DMS53 treated with DMSO at 0.1 percent for 48 hours (cell line): ENCODE measurements at regions not wholly inside any gene's neighbourhood (a gene's known extent, or its start where the extent isn't known, plus 50 kb on each side); places are given as distances from the start of the nearest gene placed in this dataset.

Source experiments
- DNase-seq: peaks from one replicate; lab custom pipeline; 2025; ENCODE audit not compliant: unreplicated experiment; lab: John Stamatoyannopoulos, UW

- DNase-seq: no peak
Measured at GRCh38 chr6:131382631-131383030, 190.4 kb upstream of the ARG1 start.

DNA sequence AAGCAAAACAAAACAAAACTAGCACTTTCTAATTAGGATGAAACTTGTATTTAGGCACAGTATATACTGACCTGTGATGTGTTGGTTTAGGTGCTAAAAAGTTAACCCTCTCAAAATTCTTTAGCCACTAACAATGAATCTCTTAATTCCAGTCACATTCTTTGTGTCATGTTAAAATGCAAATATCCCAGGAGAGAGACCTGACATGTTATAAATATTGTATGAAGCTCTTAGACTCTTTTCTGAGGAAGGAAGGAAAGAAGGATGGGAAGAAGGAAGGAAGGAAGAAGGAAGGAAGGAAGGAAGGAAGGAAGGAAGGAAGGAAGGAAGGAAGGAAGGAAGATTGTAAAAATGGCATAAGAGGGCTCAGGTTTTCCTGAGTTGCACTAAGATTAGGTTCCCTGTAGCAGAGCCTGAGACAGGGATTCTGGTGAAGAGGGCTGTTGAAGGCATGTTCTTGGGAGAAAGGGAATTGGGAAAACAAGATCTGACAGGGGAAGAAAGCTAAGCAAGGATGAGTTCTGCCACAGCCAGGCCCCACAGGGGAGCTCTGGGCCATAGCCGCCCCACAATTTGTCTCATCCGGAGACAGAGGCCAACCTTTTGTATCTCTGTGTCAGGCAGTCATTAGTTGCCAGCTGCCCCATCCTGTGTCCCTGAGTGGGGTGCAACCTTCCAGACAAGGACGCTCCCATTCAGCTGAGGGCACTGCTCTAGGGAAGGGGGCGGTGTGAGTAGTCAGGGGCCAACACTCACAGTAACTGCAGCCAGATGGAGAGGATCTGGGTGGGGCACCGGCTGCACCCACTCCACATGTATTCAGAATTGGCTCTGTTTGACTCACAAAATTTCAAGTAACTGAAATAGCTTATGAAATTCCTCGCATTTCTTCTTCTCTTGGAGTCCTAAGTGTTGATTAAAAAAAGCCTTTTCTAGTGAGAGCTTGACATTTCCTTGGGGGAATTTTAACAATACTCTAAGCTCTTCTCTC lies 189.3 kb upstream of the ARG1 start:
- no peak for DNase-seq

GRCh38 chr6:131387562-131388447 lies 185.2 kb upstream of the ARG1 start:
- DNase-seq: no peak

DNA sequence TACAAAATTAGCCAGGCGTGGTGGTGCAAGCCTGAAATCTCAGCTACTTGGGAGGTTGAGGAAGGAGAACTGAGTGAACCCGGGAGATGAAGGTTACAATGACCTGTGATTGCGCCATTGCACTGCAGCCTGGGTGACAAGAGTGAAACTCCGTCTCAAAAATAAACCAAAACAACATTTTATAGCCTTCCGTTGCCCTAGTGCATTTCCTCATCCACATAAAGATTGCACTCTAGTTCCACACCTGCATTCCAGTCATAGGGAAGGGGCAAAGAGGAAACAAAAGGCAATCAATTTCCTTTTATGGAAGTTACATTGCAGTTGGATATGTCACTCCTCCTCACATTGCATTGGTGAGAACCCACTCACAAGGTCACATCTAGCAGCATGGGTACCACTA lies 182.7 kb upstream of the ARG1 start:
- no peak for DNase-seq

DNA sequence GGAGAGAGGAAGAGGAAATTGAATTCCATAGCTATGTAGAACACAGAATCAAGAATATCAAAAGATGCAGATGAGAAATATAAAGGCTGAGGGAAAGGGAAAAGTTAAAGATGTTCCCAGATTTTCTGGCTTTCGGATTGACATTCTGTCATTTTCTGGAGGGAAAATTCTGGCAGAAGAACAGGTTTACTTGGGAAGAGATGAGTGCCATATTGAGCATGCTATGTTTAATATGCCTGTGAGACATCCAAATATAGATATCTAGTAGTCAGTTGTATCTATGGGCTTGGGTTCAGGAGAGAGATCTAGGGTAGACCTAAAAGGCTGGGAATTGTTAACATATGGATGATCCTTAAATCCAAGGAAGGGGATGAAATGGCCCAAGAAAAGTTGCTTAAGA lies 181.9 kb upstream of the ARG1 start:
- no peak for DNase-seq

- no peak for DNase-seq
Measured at GRCh38 chr6:131393433-131393832, 179.6 kb upstream of the ARG1 start.

DNA sequence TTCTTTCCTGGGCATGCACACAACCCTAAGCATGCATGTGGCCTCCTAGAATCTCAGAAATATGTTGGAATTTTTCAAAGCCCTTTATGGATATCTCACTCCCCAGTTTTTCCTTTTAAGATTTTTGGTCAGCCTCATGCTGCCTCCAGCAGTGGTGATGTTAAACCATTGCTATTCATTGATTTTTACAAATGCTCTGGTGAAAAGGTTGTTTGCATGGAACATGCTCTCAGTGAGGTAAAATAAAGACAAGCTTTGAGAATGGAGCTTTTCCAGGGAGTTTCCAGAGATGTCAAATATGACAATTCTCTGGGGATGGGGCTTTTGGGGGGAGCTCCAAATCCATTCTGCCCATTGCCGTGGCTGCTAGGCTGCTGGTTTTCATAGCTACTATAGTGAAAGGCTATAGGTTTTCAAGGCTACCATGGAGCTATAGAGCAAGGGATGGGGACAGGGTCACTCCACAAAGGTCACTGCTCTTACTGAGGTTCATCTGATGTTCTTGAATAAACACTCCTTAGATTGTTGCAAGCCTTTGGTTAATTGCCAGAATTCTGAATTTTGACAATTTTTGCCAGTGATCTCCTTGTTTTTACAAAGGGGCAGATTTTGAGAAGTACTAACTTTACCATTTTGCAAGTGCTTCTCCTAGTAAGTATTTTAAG lies 178.1 kb upstream of the ARG1 start:
- no peak for DNase-seq

GRCh38 chr6:131398176-131398575 lies 174.8 kb upstream of the ARG1 start:
- no peak for DNase-seq

GRCh38 chr6:131399433-131399832 lies 173.6 kb upstream of the ARG1 start:
- no peak for DNase-seq

GRCh38 chr6:131400054-131400778 lies 172.8 kb upstream of the ARG1 start:
- DNase-seq: no peak

GRCh38 chr6:131400779-131401496 lies 172.1 kb upstream of the ARG1 start:
- no peak for DNase-seq

- no peak for DNase-seq
Measured at GRCh38 chr6:131408811-131409210, 164.2 kb upstream of the ARG1 start.

- no peak for DNase-seq
Measured at GRCh38 chr6:131410785-131411184, 162.2 kb upstream of the ARG1 start.

DNA sequence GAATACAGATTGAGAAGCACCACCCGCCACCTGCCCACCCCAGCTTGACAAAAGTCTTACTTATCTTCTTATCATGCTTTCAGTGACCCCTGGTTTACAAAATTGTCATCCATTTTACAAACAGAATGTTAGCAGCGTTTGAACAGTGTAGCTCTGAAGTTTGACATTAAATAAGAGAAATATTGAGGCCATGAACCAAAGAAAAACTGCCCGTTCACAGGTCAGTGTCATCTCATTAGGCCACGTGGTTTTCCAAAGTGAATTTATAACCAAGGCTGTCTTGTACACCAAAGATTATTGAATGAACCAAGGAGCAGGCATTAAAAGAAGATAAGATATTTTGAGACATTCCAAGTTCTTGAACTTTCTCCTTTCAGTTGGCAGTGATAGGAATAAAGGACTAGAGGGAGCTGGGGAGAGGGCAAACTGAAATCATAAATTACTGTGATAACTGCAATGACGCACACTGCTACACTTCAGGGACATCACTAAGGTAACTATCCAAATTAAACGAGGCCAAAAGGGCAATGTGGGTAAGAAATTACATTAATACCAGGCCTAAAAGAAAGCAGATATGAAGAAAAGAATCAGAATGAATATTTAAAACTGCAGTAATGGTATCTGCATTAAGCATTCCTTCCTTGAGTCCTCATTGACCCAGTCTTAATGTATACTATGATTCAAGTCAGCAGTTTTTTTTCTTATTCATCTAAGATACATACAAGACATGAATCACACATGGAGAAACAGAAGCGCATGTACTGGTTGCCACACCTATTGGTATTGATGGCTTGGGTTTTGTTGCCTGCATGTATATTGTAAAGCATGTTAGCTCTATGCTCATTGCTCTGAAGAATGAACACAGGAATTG lies 159.8 kb upstream of the ARG1 start:
- DNase-seq: no peak

DNA sequence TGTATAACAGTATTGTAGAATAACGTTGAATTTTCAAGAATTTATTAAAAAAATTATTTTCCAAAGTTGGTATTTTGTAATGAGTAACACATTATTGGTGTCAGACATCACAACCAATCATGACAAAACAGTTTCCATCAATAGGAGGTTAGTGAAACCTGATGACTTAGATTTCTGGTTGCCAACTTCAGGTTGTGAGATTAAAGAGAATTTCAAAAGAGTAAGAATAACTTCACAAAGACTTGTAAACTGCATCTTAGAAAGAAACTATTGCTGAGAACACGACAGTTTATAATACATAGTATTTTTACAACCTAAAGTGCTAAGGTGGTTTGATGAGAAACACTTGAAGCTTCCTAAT lies 159.2 kb upstream of the ARG1 start:
- no peak for DNase-seq

GRCh38 chr6:131414956-131415355 lies 158.1 kb upstream of the ARG1 start:
- DNase-seq: no peak

DNA sequence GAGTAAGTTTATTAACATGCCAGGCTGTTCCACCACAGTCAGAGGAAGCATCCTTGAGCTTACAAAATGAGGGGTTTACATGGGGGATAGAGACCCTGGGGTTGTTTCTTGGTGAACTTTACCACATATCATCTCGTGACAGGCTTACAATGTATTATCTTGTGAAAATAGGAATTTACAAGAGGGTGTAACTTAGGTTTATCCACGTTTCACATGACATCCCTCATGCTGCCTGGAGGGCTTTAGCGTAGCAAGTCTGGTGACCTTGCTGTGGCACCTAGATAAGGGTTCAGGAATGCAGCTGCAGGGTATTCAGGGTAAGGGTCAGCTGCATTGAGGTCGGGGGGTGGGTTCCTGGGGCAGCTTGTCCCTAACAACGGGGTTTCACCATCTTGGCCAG lies 154.6 kb upstream of the ARG1 start:
- no peak for DNase-seq

- no peak for DNase-seq
Measured at GRCh38 chr6:131419702-131420101, 153.3 kb upstream of the ARG1 start.

GRCh38 chr6:131424016-131424415 lies 149.0 kb upstream of the ARG1 start:
- no peak for DNase-seq
